Liver (tissue), 8 donors: ENCODE measurements at regions not wholly inside any gene's neighbourhood (a gene's known extent, or its start where the extent isn't known, plus 50 kb on each side); places are given as distances from the start of the nearest gene placed in this dataset.

Experiments used
- DNase-seq: peaks from one replicate; pipeline ENCODE4 v3.0.0-alpha.2; 2017; ENCODE audit warnings: low spot score
- H3K27ac ChIP-seq, 2 donors: one replicate each; pipeline ENCODE4 v1.7.0; 2013; ENCODE audit warnings: inconsistent platforms in 2 of 2, low read length in 2 of 2, control low read depth in 1 of 2, low read depth in 1 of 2, mild to moderate bottlenecking in 1 of 2
- H3K27me3 ChIP-seq, 4 donors: one replicate each; pipeline versions ENCODE4 v1.6.1 to v1.7.0; 2013; ENCODE audit warnings: low read length in 3 of 4, inconsistent platforms in 1 of 4, mild to moderate bottlenecking in 1 of 4, moderate library complexity in 1 of 4; ENCODE audit not compliant: control insufficient read depth in 4 of 4, insufficient read depth in 4 of 4
- H3K36me3 ChIP-seq, 4 donors: one replicate each; pipeline versions ENCODE4 v1.6.1 to v1.7.0; 2013; ENCODE audit warnings: low read length in 3 of 4, mild to moderate bottlenecking in 3 of 4, low read depth in 1 of 4, moderate library complexity in 1 of 4; ENCODE audit not compliant: control insufficient read depth in 4 of 4, insufficient read depth in 3 of 4
- H3K4me1 ChIP-seq, 4 donors: one replicate each; pipeline versions ENCODE4 v1.6.1 to v1.7.0; 2013; ENCODE audit warnings: low read length in 3 of 4, mild to moderate bottlenecking in 3 of 4, moderate library complexity in 1 of 4; ENCODE audit not compliant: control insufficient read depth in 4 of 4, insufficient read depth in 4 of 4
- H3K4me3 ChIP-seq, 3 donors: one replicate each; pipeline versions ENCODE4 v1.6.1 to v1.7.0; 2013; ENCODE audit warnings: low read length in 3 of 3, control low read depth in 1 of 3, low read depth in 1 of 3, mild to moderate bottlenecking in 1 of 3
- H3K9ac ChIP-seq, 2 donors: one replicate each; pipeline ENCODE4 v1.7.0; 2013; ENCODE audit warnings: low read length in 2 of 2, mild to moderate bottlenecking in 2 of 2, moderate library complexity in 2 of 2, control low read depth in 1 of 2, low read depth in 1 of 2
- H3K9me3 ChIP-seq, 4 donors: one replicate each; pipeline versions ENCODE4 v1.6.1 to v1.7.0; 2013; ENCODE audit warnings: low read length in 3 of 4; ENCODE audit not compliant: control insufficient read depth in 4 of 4
- EGR1 ChIP-seq, 2 donors: IDR thresholded peaks; 2 replicates each; pipeline ENCODE4 v1.6.1; 2016 to 2018; ENCODE audit warnings: antibody characterized with exemption in 2 of 2, low read depth in 2 of 2
- FOXA1 ChIP-seq: IDR thresholded peaks from 2 replicates; pipeline ENCODE4 v1.6.1; 2016; ENCODE audit warnings: antibody characterized with exemption
- FOXA2 ChIP-seq: IDR thresholded peaks from 2 replicates; pipeline ENCODE4 v1.6.1; 2016; ENCODE audit warnings: antibody characterized with exemption
- GABPA ChIP-seq, 2 donors: IDR thresholded peaks in 1 of 2; conservative IDR thresholded peaks in 1 of 2; 2 replicates each; pipeline ENCODE4 v1.6.1; 2016; ENCODE audit warnings: antibody characterized with exemption in 2 of 2, mild to moderate bottlenecking in 1 of 2, moderate library complexity in 1 of 2
- HNF4A ChIP-seq, 2 donors: conservative IDR thresholded peaks; 2 replicates each; pipeline ENCODE4 v1.6.1; 2016; ENCODE audit warnings: antibody characterized with exemption in 2 of 2, mild to moderate bottlenecking in 2 of 2
- HNF4G ChIP-seq: IDR thresholded peaks from 2 replicates; pipeline ENCODE4 v1.6.1; 2016; ENCODE audit warnings: antibody characterized with exemption
- JUND ChIP-seq, 2 donors: IDR thresholded peaks; 2 replicates each; pipeline ENCODE4 v1.6.1; 2016; ENCODE audit warnings: antibody characterized with exemption in 2 of 2
- NR2F2 ChIP-seq: IDR thresholded peaks from 2 replicates; pipeline ENCODE4 v1.6.1; 2016; ENCODE audit warnings: antibody characterized with exemption
- RAD21 ChIP-seq, 2 donors: IDR thresholded peaks; 2 replicates each; pipeline ENCODE4 v1.6.1; 2016; ENCODE audit warnings: antibody characterized with exemption in 2 of 2, mild to moderate bottlenecking in 2 of 2
- RXRA ChIP-seq, 2 donors: IDR thresholded peaks; 2 replicates each; pipeline ENCODE4 v1.6.1; 2017 to 2018; ENCODE audit warnings: antibody characterized with exemption in 2 of 2, mild to moderate bottlenecking in 1 of 2
- SP1 ChIP-seq: IDR thresholded peaks from 2 replicates; pipeline ENCODE4 v1.6.1; 2018; ENCODE audit warnings: antibody characterized with exemption, mild to moderate bottlenecking
- TAF1 ChIP-seq: conservative IDR thresholded peaks from 2 replicates; pipeline ENCODE4 v1.6.1; 2016; ENCODE audit warnings: antibody characterized with exemption, mild to moderate bottlenecking
- YY1 ChIP-seq: IDR thresholded peaks from 2 replicates; pipeline ENCODE4 v1.6.1; 2016; ENCODE audit warnings: antibody characterized with exemption, mild to moderate bottlenecking
- WGBS: extraction: QIAGEN DNeasy Blood & Tissue Kit; methylation state at CpG from one replicate; pipeline ENCODE4 v1.1.7; 2013; 5-methylcytosine and 5-hydroxymethylcytosine counted together
- TF ChIP-seq, protein P1 (sequence below): IDR thresholded peaks from 2 replicates; pipeline ENCODE4 v1.6.1; 2016; ENCODE audit warnings: antibody characterized with exemption
- TF ChIP-seq, protein P2 (sequence below): IDR thresholded peaks from 2 replicates; pipeline ENCODE4 v1.6.1; 2016; ENCODE audit warnings: antibody characterized with exemption, mild to moderate bottlenecking
- TF ChIP-seq, protein P3 (sequence below): fragments of 150-350 bp; IDR thresholded peaks from 2 replicates; pipeline ENCODE4 v1.5.1; 2017; ENCODE audit warnings: improper control_type of control experiment, low read depth, low read length; ENCODE audit not compliant: missing input control
- TF ChIP-seq, protein P4 (sequence below): IDR thresholded peaks from 2 replicates; pipeline ENCODE4 v1.6.1; 2016; ENCODE audit warnings: antibody characterized with exemption
- TF ChIP-seq, protein P5 (sequence below): IDR thresholded peaks from 2 replicates; pipeline ENCODE4 v1.6.1; 2016; ENCODE audit warnings: antibody characterized with exemption
- donor health status: healthy.
- donor health status: healthy.
- donor health status: healthy.
- donor health status: healthy.
- donor health status: healthy.

DNA sequence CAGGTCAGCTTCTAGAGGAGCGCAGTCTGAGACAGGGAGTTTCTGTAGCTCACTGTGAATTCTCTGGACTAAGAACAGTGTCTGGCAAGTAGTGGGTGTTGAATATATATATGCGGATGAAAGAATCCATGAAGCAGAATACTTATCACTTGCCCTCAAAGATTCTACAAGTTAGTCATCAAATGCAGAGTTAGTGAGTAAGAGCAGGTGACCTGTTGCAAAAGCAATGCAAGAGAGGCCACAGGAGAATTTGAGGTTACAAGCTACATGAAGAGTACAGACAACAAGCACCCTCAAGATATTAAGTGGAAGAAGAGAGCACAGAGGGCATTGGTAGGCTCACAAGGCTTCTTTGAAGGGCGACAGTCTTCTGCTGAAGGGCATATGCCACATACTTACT is 103.4 kb upstream of the BTBD3 start:
- DNase-seq: no peak
- H3K27me3 ChIP-seq: no peaks in the 10 kb centered on the region
- no peaks in the 10 kb centered on the region for H3K4me1 ChIP-seq
- no peak overlapping the region for H3K4me3 ChIP-seq
- no peak overlapping the region for H3K9ac ChIP-seq
- no peaks in the 10 kb centered on the region for H3K36me3 ChIP-seq
- H3K27ac ChIP-seq: no peak overlapping the region
- TF ChIP-seq YY1: no peak
- TF ChIP-seq, protein P1, sequence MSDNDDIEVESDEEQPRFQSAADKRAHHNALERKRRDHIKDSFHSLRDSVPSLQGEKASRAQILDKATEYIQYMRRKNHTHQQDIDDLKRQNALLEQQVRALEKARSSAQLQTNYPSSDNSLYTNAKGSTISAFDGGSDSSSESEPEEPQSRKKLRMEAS: no peak
- TF ChIP-seq, protein P2, sequence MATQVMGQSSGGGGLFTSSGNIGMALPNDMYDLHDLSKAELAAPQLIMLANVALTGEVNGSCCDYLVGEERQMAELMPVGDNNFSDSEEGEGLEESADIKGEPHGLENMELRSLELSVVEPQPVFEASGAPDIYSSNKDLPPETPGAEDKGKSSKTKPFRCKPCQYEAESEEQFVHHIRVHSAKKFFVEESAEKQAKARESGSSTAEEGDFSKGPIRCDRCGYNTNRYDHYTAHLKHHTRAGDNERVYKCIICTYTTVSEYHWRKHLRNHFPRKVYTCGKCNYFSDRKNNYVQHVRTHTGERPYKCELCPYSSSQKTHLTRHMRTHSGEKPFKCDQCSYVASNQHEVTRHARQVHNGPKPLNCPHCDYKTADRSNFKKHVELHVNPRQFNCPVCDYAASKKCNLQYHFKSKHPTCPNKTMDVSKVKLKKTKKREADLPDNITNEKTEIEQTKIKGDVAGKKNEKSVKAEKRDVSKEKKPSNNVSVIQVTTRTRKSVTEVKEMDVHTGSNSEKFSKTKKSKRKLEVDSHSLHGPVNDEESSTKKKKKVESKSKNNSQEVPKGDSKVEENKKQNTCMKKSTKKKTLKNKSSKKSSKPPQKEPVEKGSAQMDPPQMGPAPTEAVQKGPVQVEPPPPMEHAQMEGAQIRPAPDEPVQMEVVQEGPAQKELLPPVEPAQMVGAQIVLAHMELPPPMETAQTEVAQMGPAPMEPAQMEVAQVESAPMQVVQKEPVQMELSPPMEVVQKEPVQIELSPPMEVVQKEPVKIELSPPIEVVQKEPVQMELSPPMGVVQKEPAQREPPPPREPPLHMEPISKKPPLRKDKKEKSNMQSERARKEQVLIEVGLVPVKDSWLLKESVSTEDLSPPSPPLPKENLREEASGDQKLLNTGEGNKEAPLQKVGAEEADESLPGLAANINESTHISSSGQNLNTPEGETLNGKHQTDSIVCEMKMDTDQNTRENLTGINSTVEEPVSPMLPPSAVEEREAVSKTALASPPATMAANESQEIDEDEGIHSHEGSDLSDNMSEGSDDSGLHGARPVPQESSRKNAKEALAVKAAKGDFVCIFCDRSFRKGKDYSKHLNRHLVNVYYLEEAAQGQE: no peak
- TF ChIP-seq EGR1 (IDR thresholded peaks at IDR 0.05; ENCODE audit: low read depth in 2 of 2): no peak
- no peak for TF ChIP-seq HNF4G
- TF ChIP-seq GABPA (IDR thresholded peaks at IDR 0.05 in 1 of 2, conservative IDR thresholded peaks at IDR 0.05 in 1 of 2): no peak
- TF ChIP-seq JUND (IDR thresholded peaks at IDR 0.05): no peak
- no peak for TF ChIP-seq RAD21 (IDR thresholded peaks at IDR 0.05)
- no peak for TF ChIP-seq NR2F2
- no peak for TF ChIP-seq RXRA (IDR thresholded peaks at IDR 0.05)
- no peak for TF ChIP-seq FOXA2
- TF ChIP-seq TAF1: no peak
- no peak for TF ChIP-seq FOXA1
- TF ChIP-seq, protein P3, sequence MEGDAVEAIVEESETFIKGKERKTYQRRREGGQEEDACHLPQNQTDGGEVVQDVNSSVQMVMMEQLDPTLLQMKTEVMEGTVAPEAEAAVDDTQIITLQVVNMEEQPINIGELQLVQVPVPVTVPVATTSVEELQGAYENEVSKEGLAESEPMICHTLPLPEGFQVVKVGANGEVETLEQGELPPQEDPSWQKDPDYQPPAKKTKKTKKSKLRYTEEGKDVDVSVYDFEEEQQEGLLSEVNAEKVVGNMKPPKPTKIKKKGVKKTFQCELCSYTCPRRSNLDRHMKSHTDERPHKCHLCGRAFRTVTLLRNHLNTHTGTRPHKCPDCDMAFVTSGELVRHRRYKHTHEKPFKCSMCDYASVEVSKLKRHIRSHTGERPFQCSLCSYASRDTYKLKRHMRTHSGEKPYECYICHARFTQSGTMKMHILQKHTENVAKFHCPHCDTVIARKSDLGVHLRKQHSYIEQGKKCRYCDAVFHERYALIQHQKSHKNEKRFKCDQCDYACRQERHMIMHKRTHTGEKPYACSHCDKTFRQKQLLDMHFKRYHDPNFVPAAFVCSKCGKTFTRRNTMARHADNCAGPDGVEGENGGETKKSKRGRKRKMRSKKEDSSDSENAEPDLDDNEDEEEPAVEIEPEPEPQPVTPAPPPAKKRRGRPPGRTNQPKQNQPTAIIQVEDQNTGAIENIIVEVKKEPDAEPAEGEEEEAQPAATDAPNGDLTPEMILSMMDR: no peak
- TF ChIP-seq, protein P4, sequence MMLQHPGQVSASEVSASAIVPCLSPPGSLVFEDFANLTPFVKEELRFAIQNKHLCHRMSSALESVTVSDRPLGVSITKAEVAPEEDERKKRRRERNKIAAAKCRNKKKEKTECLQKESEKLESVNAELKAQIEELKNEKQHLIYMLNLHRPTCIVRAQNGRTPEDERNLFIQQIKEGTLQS: no peak
- TF ChIP-seq, protein P5, sequence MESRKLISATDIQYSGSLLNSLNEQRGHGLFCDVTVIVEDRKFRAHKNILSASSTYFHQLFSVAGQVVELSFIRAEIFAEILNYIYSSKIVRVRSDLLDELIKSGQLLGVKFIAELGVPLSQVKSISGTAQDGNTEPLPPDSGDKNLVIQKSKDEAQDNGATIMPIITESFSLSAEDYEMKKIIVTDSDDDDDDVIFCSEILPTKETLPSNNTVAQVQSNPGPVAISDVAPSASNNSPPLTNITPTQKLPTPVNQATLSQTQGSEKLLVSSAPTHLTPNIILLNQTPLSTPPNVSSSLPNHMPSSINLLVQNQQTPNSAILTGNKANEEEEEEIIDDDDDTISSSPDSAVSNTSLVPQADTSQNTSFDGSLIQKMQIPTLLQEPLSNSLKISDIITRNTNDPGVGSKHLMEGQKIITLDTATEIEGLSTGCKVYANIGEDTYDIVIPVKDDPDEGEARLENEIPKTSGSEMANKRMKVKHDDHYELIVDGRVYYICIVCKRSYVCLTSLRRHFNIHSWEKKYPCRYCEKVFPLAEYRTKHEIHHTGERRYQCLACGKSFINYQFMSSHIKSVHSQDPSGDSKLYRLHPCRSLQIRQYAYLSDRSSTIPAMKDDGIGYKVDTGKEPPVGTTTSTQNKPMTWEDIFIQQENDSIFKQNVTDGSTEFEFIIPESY: no peak
- TF ChIP-seq SP1: no peak
- TF ChIP-seq HNF4A (conservative IDR thresholded peaks at IDR 0.05): no peak
- no peaks in the 10 kb centered on the region for H3K9me3 ChIP-seq
- WGBS: 92% methylated on average over 3 of the region's 3 CpGs
